ENCODE measurements at regions not wholly inside any gene's neighbourhood (a gene's known extent, or its start where the extent isn't known, plus 50 kb on each side); places are given as distances from the start of the nearest gene placed in this dataset.

DNA sequence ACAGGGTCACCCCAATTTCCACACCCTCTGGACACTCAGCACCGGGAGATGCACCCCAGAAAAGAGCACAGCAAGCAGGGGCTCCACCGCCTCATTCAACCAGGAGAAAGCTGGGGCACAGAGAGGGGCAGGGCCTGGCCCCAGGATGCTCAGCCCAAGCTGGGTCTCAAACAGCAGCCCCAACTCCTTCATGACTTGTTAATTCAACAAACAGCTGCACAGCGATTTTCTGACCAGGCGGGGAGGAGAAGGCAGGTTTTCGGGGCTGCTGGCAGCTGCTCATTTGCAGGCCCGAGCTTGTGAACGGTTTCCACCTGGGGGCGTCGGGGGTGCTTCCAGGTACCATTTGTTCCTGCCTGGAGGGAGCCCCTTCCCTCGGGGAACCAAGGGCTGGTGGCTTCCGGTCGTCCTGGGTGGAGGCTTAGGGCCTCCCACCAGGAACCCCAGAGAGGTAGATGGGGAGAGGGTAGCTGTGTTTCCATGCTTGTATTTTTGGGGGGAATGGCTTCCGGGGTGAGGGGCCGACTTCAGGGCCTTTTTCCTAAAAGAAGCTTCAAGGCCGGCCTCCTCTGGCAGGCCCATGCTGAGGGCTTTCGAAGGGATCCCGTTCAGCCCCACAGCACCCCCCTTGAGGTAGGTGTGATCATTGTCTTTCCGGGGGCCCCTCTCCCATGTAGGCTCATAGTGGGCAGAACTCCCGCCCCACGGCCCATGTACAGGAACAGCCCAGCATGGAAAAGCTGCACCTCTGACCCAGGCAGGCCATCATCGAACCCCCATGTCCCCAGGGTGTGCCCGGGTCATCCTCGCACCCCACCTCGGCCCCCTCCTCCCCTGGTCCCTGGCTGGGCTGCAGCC, 191.6 kb upstream of the GSE1 start:
- no peak for DNase-seq (ENCODE audit: low read depth)
- Histone ChIP-seq H3K4me1 (ENCODE audit: control insufficient read depth, insufficient read depth, low read length) (no peaks in the 10 kb centered on the region), H3K36me3 (ENCODE audit: control insufficient read depth, insufficient read depth, low read length, severe bottlenecking) (no peaks in the 10 kb centered on the region), H3K27me3 (replicated peaks; ENCODE audit: control insufficient read depth, insufficient read depth, low read length) (no peaks in the 10 kb centered on the region), H3K9me3 (ENCODE audit: control insufficient read depth, low read length) (no peaks in the 10 kb centered on the region), H3K9ac (ENCODE audit: low read length) (no peak overlapping the region), H3K4me3 (ENCODE audit: low read length) (no peak overlapping the region)

DNA sequence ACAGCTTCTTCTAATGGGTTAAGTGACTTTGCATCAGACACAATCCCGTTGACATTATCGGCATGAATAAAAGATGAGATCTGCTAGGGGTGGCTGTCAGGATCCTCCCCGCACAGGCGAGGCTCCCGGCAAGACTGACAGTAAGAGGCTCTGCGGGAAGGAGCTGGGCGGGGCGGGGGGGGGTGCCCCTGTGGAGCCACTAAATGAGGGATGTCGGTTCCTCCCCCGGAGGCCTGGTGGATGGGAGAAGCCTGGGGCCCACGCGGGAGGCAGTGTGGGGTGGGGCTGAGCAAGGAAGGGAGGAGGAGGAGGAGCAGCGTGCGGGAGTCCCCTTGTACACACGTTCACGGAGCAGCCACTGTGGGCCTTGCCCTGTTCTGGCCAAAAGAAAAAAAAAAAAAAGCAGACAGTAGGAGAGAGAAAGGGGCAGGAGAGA, 190.9 kb upstream of the GSE1 start:
- no peaks in the 10 kb centered on the region for H3K36me3 ChIP-seq (ENCODE audit: control insufficient read depth, insufficient read depth, low read length, severe bottlenecking)
- H3K9ac ChIP-seq (ENCODE audit: low read length), result no peak overlapping the region
- no peaks in the 10 kb centered on the region for H3K4me1 ChIP-seq (ENCODE audit: control insufficient read depth, insufficient read depth, low read length)
- no peak overlapping the region for H3K4me3 ChIP-seq (ENCODE audit: low read length)
- H3K27me3 ChIP-seq (replicated peaks; ENCODE audit: control insufficient read depth, insufficient read depth, low read length), result no peaks in the 10 kb centered on the region
- no peaks in the 10 kb centered on the region for H3K9me3 ChIP-seq (ENCODE audit: control insufficient read depth, low read length)
- DNase-seq (ENCODE audit: low read depth), result no peak

DNA sequence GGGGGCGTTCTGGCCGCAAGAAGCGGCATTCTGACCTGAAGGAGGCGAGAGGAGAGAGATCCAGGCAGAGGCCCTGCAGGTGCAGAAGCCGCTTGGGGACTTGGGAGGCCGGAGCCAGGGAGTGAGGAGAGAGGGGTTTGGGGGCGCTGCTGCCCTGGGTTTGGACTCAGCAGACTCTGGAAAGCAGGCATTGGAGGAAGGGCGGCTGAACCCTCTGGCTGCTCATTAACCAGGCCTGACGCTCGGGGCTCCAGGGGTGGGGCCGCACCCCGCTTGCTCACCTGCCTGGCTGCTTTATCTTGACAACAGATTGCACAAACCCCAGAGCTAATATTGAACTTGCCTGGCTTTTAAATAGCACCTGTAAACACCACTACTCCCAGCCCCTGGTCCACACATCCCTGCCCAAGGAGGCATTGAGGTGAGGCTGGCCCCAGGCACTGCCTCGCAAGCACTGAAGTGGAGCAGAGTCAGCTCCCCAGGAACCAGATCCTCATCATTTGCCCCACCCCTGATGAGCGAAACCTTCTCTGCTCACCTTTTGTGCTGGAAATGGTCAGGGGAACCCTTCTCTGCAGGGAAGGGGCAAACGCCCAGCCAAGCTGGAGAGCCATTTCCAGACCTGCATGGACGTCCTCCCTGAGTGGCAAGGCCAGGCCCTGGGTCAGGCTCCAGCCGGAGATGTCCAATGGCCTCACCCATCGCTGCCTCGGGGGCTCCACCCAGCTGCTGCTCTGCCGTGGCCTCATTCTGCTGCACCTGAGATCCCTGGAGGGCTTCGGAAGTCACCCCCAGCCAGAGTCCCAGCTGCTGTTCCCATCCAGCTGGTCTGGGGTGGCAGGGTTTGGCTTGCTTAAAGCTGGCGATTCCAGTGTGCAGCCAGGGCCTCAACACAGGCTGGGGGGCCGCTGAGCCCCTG, 190.2 kb upstream of the GSE1 start:
- Histone ChIP-seq H3K4me1 (ENCODE audit: control insufficient read depth, insufficient read depth, low read length) (no peaks in the 10 kb centered on the region), H3K27me3 (replicated peaks; ENCODE audit: control insufficient read depth, insufficient read depth, low read length) (no peaks in the 10 kb centered on the region), H3K36me3 (ENCODE audit: control insufficient read depth, insufficient read depth, low read length, severe bottlenecking) (no peaks in the 10 kb centered on the region), H3K9ac (ENCODE audit: low read length) (no peak overlapping the region), H3K9me3 (ENCODE audit: control insufficient read depth, low read length) (no peaks in the 10 kb centered on the region), H3K4me3 (ENCODE audit: low read length) (no peak overlapping the region)
- DNase-seq (ENCODE audit: low read depth), result no peak

DNA sequence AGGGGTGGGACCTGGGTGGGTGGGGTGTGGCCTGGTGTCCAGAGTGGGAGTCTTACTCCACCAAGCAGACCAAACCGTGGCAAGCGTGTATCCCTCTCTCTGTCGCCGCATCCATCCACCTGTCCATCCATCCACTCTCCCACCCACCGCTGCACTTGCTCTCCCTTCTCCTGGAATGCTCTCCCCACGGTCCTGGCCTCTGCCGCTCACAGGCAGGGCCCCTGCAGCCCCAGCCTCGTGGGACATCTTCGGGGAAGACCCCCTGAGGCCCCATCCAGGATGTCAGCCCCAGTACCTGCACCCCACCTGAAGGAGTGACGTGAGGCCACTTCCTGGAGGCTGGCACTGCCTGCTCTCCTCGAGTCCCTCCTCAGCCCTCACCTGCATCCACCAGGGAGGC, 189.5 kb upstream of the GSE1 start:
- H3K4me1 ChIP-seq (ENCODE audit: control insufficient read depth, insufficient read depth, low read length), result no peaks in the 10 kb centered on the region

DNA sequence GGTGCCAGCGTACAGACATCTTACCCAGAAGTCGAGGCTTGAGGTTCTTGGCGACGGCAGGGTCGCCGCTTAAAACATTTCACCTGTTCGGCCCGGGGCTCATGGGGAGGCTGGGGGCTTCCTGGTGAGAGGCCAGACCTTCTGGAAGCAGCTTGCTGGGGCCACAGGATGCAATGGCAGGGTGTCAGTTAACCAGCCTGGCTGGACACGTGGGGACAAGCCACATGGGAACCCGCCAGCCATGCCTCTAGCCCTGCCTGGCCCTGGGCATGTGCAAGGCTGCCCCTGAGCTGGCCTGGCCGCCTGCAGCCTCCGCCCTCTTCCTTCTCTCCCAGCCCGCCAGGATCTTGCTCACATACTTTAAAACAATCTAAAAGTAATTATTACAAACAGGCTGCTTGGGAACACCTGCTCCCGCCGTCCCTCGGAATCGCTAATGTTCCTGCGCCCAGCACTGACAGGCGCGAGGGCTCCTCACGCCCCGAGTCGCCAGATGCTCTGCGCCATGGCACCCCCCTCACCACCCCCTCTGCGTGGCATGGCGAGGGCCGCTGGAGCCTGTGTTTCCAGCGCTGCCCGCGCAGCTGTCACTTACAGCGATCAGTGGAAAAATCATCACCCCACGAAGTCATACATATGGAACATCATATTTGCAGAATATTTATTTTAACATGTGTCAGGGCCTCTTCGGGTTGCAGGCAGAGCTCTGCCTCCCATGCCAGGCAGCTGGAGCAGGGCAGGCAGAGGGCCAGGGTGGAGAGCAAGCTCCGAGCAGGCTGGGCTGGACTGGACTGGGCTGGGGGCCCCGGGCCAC, 188.7 kb upstream of the GSE1 start:
- Histone ChIP-seq H3K9ac (ENCODE audit: low read length) (no peak overlapping the region), H3K36me3 (ENCODE audit: control insufficient read depth, insufficient read depth, low read length, severe bottlenecking) (peaks cover 4% of the 10 kb centered on the region), H3K9me3 (ENCODE audit: control insufficient read depth, low read length) (no peaks in the 10 kb centered on the region), H3K4me3 (ENCODE audit: low read length) (no peak overlapping the region), H3K27me3 (replicated peaks; ENCODE audit: control insufficient read depth, insufficient read depth, low read length) (no peaks in the 10 kb centered on the region), H3K4me1 (ENCODE audit: control insufficient read depth, insufficient read depth, low read length) (no peaks in the 10 kb centered on the region)
- no peak for DNase-seq (ENCODE audit: low read depth)

More for the DNA sequence above, 189.5 kb upstream of the GSE1 start:
- no peak for DNase-seq (ENCODE audit: low read depth)
- Histone ChIP-seq H3K9ac (ENCODE audit: low read length) (no peak overlapping the region), H3K4me3 (ENCODE audit: low read length) (no peak overlapping the region), H3K27me3 (replicated peaks; ENCODE audit: control insufficient read depth, insufficient read depth, low read length) (no peaks in the 10 kb centered on the region), H3K9me3 (ENCODE audit: control insufficient read depth, low read length) (no peaks in the 10 kb centered on the region), H3K36me3 (ENCODE audit: control insufficient read depth, insufficient read depth, low read length, severe bottlenecking) (no peaks in the 10 kb centered on the region)

DNA sequence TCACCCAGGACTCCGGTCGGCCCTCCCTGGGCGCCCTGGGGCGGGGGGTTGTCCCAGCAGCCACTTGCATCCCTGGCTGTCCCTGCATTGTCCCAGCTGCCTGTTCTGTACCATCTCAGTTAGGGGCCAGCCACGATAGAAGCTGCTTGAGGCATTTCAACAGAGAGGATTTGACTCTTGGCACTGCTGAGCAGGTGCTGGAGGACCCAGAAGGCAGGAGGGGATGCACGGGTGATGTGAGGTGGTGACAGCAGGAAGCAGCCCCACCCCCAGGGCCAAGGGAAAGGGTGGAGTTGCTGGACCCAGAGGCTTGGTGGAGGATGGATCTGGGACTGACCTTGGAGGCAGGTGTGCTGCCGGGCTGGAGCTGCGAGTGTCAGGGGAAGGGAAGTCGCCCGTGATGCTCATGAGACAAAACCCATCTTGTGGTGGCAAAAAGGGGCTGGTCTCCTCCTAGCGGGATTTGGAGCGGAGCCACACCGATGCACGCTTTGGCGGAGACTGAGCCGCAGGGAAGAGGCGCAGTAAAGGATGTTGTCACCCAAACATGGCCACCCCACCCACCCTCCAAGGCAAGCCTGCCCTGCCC, 188.0 kb upstream of the GSE1 start:
- H3K9ac ChIP-seq (ENCODE audit: low read length), result no peak overlapping the region
- no peaks in the 10 kb centered on the region for H3K4me1 ChIP-seq (ENCODE audit: control insufficient read depth, insufficient read depth, low read length)
- no peaks in the 10 kb centered on the region for H3K27me3 ChIP-seq (replicated peaks; ENCODE audit: control insufficient read depth, insufficient read depth, low read length)
- H3K36me3 ChIP-seq (ENCODE audit: control insufficient read depth, insufficient read depth, low read length, severe bottlenecking), result peaks cover 4% of the 10 kb centered on the region
- H3K4me3 ChIP-seq (ENCODE audit: low read length), result no peak overlapping the region
- no peaks in the 10 kb centered on the region for H3K9me3 ChIP-seq (ENCODE audit: control insufficient read depth, low read length)
- no peak for DNase-seq (ENCODE audit: low read depth)

DNA sequence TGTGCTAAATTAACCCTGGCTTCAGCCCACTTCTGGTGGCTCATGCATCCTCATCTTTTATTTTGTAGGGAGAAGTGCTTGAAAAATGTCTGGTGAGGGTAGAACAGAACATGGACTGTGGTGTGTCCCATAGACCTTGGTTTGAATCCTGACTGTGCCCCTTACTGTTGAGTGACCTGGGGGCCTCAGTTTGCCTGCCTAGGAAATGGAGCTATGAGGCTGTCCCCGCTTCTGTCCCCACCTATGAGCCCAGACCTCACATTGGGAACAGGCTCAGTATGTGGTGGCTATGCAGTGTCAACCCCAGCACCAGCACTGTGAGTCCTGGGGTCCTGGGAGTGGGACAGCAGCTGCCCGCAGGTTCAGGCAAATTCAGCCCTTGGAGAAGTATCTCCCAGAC, 186.3 kb upstream of the GSE1 start:
- no peak for DNase-seq (ENCODE audit: low read depth)
- H3K9ac ChIP-seq (ENCODE audit: low read length), result no peak overlapping the region
- peaks cover 4% of the 10 kb centered on the region for H3K36me3 ChIP-seq (ENCODE audit: control insufficient read depth, insufficient read depth, low read length, severe bottlenecking)
- H3K4me1 ChIP-seq (ENCODE audit: control insufficient read depth, insufficient read depth, low read length), result no peaks in the 10 kb centered on the region
- H3K4me3 ChIP-seq (ENCODE audit: low read length), result no peak overlapping the region
- no peaks in the 10 kb centered on the region for H3K9me3 ChIP-seq (ENCODE audit: control insufficient read depth, low read length)
- no peaks in the 10 kb centered on the region for H3K27me3 ChIP-seq (replicated peaks; ENCODE audit: control insufficient read depth, insufficient read depth, low read length)

DNA sequence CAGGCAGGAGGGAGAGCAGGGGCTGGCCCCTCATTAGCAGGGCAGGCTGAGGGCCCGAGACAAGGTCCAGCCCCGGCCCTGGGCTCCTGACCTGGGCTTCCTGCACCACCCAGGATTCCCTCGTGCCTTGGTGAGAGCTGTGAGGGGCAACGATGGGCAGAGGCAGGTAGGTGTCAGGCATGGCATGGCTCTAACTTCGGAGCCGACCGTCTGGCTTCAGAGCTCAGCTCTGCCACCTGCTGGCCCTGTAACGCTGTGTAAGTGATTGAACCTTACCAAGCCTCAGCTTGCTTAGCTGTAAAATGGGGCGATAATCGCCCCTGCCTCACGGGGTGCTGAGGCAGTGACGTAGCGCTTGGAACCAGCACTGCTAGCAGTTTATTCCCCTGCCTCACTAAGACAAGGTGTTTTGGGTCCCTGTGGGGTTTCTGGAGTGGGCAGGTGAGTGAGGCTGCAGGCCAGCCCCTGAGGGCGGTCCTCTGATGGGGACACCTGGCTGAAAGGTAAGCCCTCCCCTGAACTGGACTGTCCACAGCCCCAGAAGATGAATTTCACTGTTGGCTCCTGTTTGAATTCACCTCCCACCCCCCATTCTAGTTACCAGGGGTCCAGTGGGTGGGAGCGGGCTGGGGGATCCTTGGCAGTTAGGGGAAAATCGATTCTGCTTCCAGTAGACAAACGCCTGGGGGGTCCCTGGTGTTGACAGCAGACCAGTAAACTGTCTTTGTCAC, 184.8 kb upstream of the GSE1 start:
- Histone ChIP-seq H3K9me3 (ENCODE audit: control insufficient read depth, low read length) (no peaks in the 10 kb centered on the region), H3K27me3 (replicated peaks; ENCODE audit: control insufficient read depth, insufficient read depth, low read length) (no peaks in the 10 kb centered on the region), H3K4me3 (ENCODE audit: low read length) (no peak overlapping the region), H3K36me3 (ENCODE audit: control insufficient read depth, insufficient read depth, low read length, severe bottlenecking) (peaks cover 4% of the 10 kb centered on the region), H3K9ac (ENCODE audit: low read length) (no peak overlapping the region), H3K4me1 (ENCODE audit: control insufficient read depth, insufficient read depth, low read length) (no peaks in the 10 kb centered on the region)
- peak; percentile 38 for DNase-seq (ENCODE audit: low read depth)

DNA sequence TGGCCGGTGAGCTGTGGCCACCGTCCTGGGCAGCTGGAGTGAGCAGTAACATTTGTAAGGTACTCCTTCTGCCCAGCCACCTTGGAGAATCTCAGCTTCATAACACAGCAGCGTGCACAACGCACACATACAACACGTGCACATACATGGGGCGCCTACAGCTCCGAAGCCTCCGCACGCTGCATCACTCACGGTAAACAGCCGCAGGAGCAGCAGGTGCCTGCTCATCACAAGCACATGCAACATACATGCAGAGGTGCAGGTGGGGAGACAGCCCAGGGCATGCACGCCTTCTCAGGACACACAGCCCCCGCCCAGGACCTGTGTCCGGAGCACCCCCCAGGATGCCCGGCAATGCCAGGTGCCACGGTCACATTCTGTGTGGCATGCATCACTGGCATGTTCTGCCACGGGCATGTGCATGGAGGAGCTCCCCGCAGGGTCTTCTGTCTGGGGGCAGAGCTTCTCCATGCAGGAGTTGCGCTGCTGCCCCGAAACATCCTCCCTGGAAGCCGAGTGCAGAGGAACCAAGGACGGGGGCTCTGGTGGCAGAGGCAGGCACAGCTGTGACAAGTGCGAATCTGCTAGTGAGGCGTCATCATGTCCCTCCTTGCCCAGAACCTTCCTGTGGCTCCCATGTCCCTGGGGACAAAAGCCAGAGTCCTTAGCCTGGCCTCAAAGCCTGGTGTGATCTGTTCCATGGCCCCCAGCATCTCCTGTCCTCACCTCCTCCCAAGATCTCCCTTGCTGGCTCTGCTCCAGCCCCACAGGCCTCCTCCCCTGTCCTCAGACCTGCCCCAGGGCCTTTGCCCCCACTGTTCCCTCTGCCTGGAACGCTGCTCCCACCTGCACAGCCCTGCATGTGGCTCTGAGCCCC, 184.0 kb upstream of the GSE1 start:
- no peak for DNase-seq (ENCODE audit: low read depth)
- no peaks in the 10 kb centered on the region for H3K4me1 ChIP-seq (ENCODE audit: control insufficient read depth, insufficient read depth, low read length)
- H3K27me3 ChIP-seq (replicated peaks; ENCODE audit: control insufficient read depth, insufficient read depth, low read length), result no peaks in the 10 kb centered on the region
- H3K4me3 ChIP-seq (ENCODE audit: low read length), result no peak overlapping the region
- H3K36me3 ChIP-seq (ENCODE audit: control insufficient read depth, insufficient read depth, low read length, severe bottlenecking), result peaks cover 4% of the 10 kb centered on the region
- H3K9me3 ChIP-seq (ENCODE audit: control insufficient read depth, low read length), result no peaks in the 10 kb centered on the region
- no peak overlapping the region for H3K9ac ChIP-seq (ENCODE audit: low read length)

Measured in adipocyte (in vitro differentiated cells).